H9 (cell line): ENCODE measurements at regions not wholly inside any gene's neighbourhood (a gene's known extent, or its start where the extent isn't known, plus 50 kb on each side); places are given as distances from the start of the nearest gene placed in this dataset.

Source experiments
- DNase-seq: peaks from one replicate; pipeline ENCODE4 v3.0.0-alpha.2; 2017
- H2AFZ ChIP-seq: one replicate; pipeline ENCODE4 v1.6.1; 2013; ENCODE audit warnings: mild to moderate bottlenecking, low read length, control low read depth, moderate library complexity
- H2AK5ac ChIP-seq: 2 replicates; pipeline ENCODE4 v1.6.1; 2013; ENCODE audit warnings: low read length, control low read depth, mixed read lengths; ENCODE audit not compliant: insufficient read length
- H2BK120ac ChIP-seq: one replicate; pipeline ENCODE4 v1.6.1; 2013; ENCODE audit warnings: low read depth, mild to moderate bottlenecking, low read length, control low read depth, inconsistent platforms; ENCODE audit not compliant: poor library complexity, severe bottlenecking
- H2BK12ac ChIP-seq: 2 replicates; pipeline ENCODE4 v1.6.1; 2013; ENCODE audit warnings: low read length, control low read depth, mixed read lengths, low read depth; ENCODE audit not compliant: insufficient read length
- H2BK15ac ChIP-seq: 2 replicates; pipeline ENCODE4 v1.6.1; 2013; ENCODE audit warnings: low read depth, low read length, control low read depth
- H2BK20ac ChIP-seq: one replicate; pipeline ENCODE4 v1.6.1; 2013; ENCODE audit warnings: low read depth, mild to moderate bottlenecking, low read length, control low read depth, inconsistent platforms; ENCODE audit not compliant: poor library complexity, severe bottlenecking
- H2BK5ac ChIP-seq: 2 replicates; pipeline ENCODE4 v1.6.1; 2013; ENCODE audit warnings: low read length, control low read depth, mixed read lengths; ENCODE audit not compliant: insufficient read length
- H3K14ac ChIP-seq: 2 replicates; pipeline ENCODE4 v1.6.1; 2013; ENCODE audit warnings: low read length, control low read depth; ENCODE audit not compliant: insufficient read depth
- H3K18ac ChIP-seq: 2 replicates; pipeline ENCODE4 v1.6.1; 2013; ENCODE audit warnings: low read depth, mild to moderate bottlenecking, mixed read lengths, low read length, control low read depth; ENCODE audit not compliant: insufficient read length
- H3K23ac ChIP-seq: 2 replicates; pipeline ENCODE4 v1.6.1; 2013; ENCODE audit warnings: low read length, control low read depth, mixed read lengths, low read depth; ENCODE audit not compliant: insufficient read length
- H3K23me2 ChIP-seq: 2 replicates; pipeline ENCODE4 v1.6.1; 2013; ENCODE audit warnings: low read depth, mild to moderate bottlenecking, mixed read lengths, low read length, control low read depth; ENCODE audit not compliant: insufficient read length, poor library complexity, severe bottlenecking
- H3K27ac ChIP-seq: 2 replicates; pipeline ENCODE4 v1.5.1; 2013; ENCODE audit warnings: low read length, control low read depth, mixed read lengths, low read depth; ENCODE audit not compliant: insufficient read length
- H3K27me3 ChIP-seq: 2 replicates; pipeline ENCODE4 v1.6.1; 2013; ENCODE audit warnings: low read length, control low read depth, inconsistent platforms; ENCODE audit not compliant: insufficient read depth
- H3K4ac ChIP-seq: 2 replicates; pipeline ENCODE4 v1.6.1; 2013; ENCODE audit warnings: low read depth, mild to moderate bottlenecking, control low read depth, inconsistent platforms, low read length, moderate library complexity
- H3K4me1 ChIP-seq: 2 replicates; pipeline ENCODE4 v1.6.1; 2013; ENCODE audit warnings: low read length, control low read depth, inconsistent platforms; ENCODE audit not compliant: insufficient read depth
- H3K4me2 ChIP-seq: 2 replicates; pipeline ENCODE4 v1.6.1; 2013; ENCODE audit warnings: low read length, control low read depth, mixed read lengths; ENCODE audit not compliant: insufficient read length, insufficient read depth
- H3K56ac ChIP-seq: 2 replicates; pipeline ENCODE4 v1.6.1; 2013; ENCODE audit warnings: low read depth, mild to moderate bottlenecking, mixed read lengths, low read length, control low read depth; ENCODE audit not compliant: insufficient read length
- H3K79me1 ChIP-seq: 2 replicates; pipeline ENCODE4 v1.6.1; 2013; ENCODE audit warnings: low read depth, mild to moderate bottlenecking, moderate library complexity, low read length, control low read depth, inconsistent platforms; ENCODE audit not compliant: insufficient read depth, poor library complexity, severe bottlenecking
- H3K79me2 ChIP-seq: 2 replicates; pipeline ENCODE4 v1.6.1; 2013; ENCODE audit warnings: low read length, control low read depth, inconsistent platforms; ENCODE audit not compliant: insufficient read depth
- H3K9ac ChIP-seq: 2 replicates; pipeline ENCODE4 v1.6.1; 2013; ENCODE audit warnings: low read length, control low read depth, mixed read lengths; ENCODE audit not compliant: insufficient read length; ENCODE audit errors: extremely low read depth
- H3K9me3 ChIP-seq: one replicate; pipeline ENCODE4 v1.6.1; 2013; ENCODE audit warnings: low read depth, low read length, inconsistent platforms; ENCODE audit not compliant: control insufficient read depth
- H3T11ph ChIP-seq: one replicate; pipeline ENCODE4 v1.6.1; 2013; ENCODE audit warnings: mild to moderate bottlenecking, low read length, control low read depth, inconsistent platforms
- H4K20me1 ChIP-seq: one replicate; pipeline ENCODE4 v1.6.1; 2013; ENCODE audit not compliant: control insufficient read depth, insufficient read length, insufficient read depth
- H4K5ac ChIP-seq: 2 replicates; pipeline ENCODE4 v1.6.1; 2013; ENCODE audit warnings: low read depth, mild to moderate bottlenecking, mixed read lengths, low read length, control low read depth; ENCODE audit not compliant: insufficient read length
- H4K8ac ChIP-seq: replicated peaks from 2 replicates; pipeline ENCODE4 v1.6.1; 2013; ENCODE audit warnings: low read length, control low read depth, mixed read lengths, low read depth; ENCODE audit not compliant: insufficient read length
- H4K91ac ChIP-seq: 2 replicates; pipeline ENCODE4 v1.6.1; 2013; ENCODE audit warnings: low read depth, mild to moderate bottlenecking, moderate library complexity, mixed read lengths, low read length, control low read depth; ENCODE audit not compliant: insufficient read length
- H3K27ac Mint-ChIP-seq, 3 experiments: 2 replicates in 2 of 3; 3 replicates in 1 of 3; pipeline ENCODE4 v1.8.0; 2020 to 2021; ENCODE audit warnings: mixed read lengths in 3 of 3, mild to moderate bottlenecking in 1 of 3, moderate library complexity in 1 of 3
- H3K27me3 Mint-ChIP-seq: 2 replicates; pipeline ENCODE4 v1.8.0; 2021; ENCODE audit warnings: low read depth, mild to moderate bottlenecking, moderate library complexity, mixed read lengths
- H3K36me3 Mint-ChIP-seq, 3 experiments: 2 replicates in 2 of 3; 3 replicates in 1 of 3; pipeline ENCODE4 v1.8.0; 2020 to 2021; ENCODE audit warnings: low read depth in 3 of 3, mixed read lengths in 3 of 3; ENCODE audit not compliant: insufficient read depth in 1 of 3
- H3K4me1 Mint-ChIP-seq, 2 experiments: 2 replicates each; pipeline ENCODE4 v1.8.0; 2020; ENCODE audit warnings: mixed read lengths in 2 of 2
- H3K4me3 Mint-ChIP-seq, 2 experiments: 2 replicates in 1 of 2; 3 replicates in 1 of 2; pipeline ENCODE4 v1.8.0; 2020 to 2021; ENCODE audit warnings: mild to moderate bottlenecking in 2 of 2, mixed read lengths in 2 of 2, moderate library complexity in 1 of 2
- H3K9me3 Mint-ChIP-seq, 2 experiments: 2 replicates in 1 of 2; 3 replicates in 1 of 2; pipeline ENCODE4 v1.8.0; 2020; ENCODE audit warnings: mild to moderate bottlenecking in 2 of 2, mixed read lengths in 2 of 2, moderate library complexity in 1 of 2
- WGBS: extraction: QIAGEN DNeasy Blood & Tissue Kit; methylation state at CpG from one replicate; pipeline ENCODE4 v1.1.7; 2013; ENCODE audit warnings: missing lambda C conversion rate, low lambda C conversion rate, mixed read lengths; ENCODE audit not compliant: insufficient read length; ENCODE audit errors: extremely low coverage; 5-methylcytosine and 5-hydroxymethylcytosine counted together
- TF ChIP-seq, protein P1 (sequence below): fragments of 200-600 bp; sonication (generic); conservative IDR thresholded peaks from 3 replicates; pipeline ENCODE4 v1.8.0; 2021; ENCODE audit warnings: antibody characterized with exemption, mild to moderate bottlenecking

DNA sequence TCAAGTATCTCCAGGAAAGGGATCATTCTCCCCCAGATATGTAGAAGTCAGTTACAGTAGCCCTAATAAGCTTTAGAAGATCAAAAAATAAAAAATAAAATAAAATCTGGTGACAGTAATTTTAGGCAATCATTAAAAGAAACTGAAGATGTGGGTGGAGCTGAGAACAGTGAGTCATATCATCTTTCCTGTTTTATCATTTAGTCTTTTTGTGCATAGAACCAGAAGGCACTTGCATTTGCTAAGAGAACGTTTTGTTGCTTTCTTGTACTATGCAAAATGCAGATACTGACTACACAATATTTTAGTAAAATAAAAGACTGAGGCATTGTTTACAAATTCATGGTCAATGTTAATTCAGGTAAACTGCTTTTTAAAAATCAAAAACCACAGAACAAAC lies 497.4 kb upstream of the EPHA7 start:
- TF ChIP-seq, protein P1, sequence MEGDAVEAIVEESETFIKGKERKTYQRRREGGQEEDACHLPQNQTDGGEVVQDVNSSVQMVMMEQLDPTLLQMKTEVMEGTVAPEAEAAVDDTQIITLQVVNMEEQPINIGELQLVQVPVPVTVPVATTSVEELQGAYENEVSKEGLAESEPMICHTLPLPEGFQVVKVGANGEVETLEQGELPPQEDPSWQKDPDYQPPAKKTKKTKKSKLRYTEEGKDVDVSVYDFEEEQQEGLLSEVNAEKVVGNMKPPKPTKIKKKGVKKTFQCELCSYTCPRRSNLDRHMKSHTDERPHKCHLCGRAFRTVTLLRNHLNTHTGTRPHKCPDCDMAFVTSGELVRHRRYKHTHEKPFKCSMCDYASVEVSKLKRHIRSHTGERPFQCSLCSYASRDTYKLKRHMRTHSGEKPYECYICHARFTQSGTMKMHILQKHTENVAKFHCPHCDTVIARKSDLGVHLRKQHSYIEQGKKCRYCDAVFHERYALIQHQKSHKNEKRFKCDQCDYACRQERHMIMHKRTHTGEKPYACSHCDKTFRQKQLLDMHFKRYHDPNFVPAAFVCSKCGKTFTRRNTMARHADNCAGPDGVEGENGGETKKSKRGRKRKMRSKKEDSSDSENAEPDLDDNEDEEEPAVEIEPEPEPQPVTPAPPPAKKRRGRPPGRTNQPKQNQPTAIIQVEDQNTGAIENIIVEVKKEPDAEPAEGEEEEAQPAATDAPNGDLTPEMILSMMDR: no peak
- Histone ChIP-seq H3K4ac (no peak overlapping the region), H2BK120ac (no peak overlapping the region), H3K27me3 (no peaks in the 10 kb centered on the region), H3K9me3 (no peaks in the 10 kb centered on the region), H3K56ac (no peak overlapping the region), H3K79me1 (no peaks in the 10 kb centered on the region), H3K79me2 (no peaks in the 10 kb centered on the region), H2BK15ac (no peak overlapping the region), H3K18ac (no peak overlapping the region), H3K4me1 (0 out of 2 replicates have a peak, but pooled peaks cover 5% of the 10 kb centered on the region), H3K14ac (no peak overlapping the region), H3K23me2 (no peaks in the 10 kb centered on the region), H2AFZ (no peak overlapping the region), H4K5ac (no peak overlapping the region), H4K91ac (no peak overlapping the region), H4K20me1 (no peaks in the 10 kb centered on the region), H2AK5ac (no peak overlapping the region), H4K8ac (no peak overlapping the region), H3K23ac (no peak overlapping the region), H3K9ac (no peak overlapping the region), H3T11ph (no peak overlapping the region), H2BK20ac (no peak overlapping the region), H2BK5ac (no peak overlapping the region), H2BK12ac (no peak overlapping the region), H3K27ac (no peak overlapping the region), H3K4me2 (no peak overlapping the region)
- peaks cover 0 to 8% of the 10 kb centered on the region in 2 experiments; a peak in 1 of 5 replicates for H3K9me3 Mint-ChIP-seq
- no peak overlapping the region for H3K4me3 Mint-ChIP-seq
- no peak for DNase-seq
- WGBS: no CpG with 5 or more reads among the region's 1 CpG
- peaks cover 0 to 4% (median 0%) of the 10 kb centered on the region in 3 experiments; a peak in 2 of 7 replicates for H3K36me3 Mint-ChIP-seq
- no peaks in the 10 kb centered on the region for H3K27me3 Mint-ChIP-seq
- H3K4me1 Mint-ChIP-seq: peaks cover 4 to 12% of the 10 kb centered on the region in 2 experiments; a peak in 2 of 4 replicates
- no peak overlapping the region for H3K27ac Mint-ChIP-seq
